K562 (cell line): ENCODE measurements at regions not wholly inside any gene's neighbourhood (a gene's known extent, or its start where the extent isn't known, plus 50 kb on each side); places are given as distances from the start of the nearest gene placed in this dataset.
A peak's percentile ranks its signal among the peaks of the same experiment; 100 is the strongest.

Source experiments
- ATAC-seq: fragments of 200-7000 bp; cut with Tn5 transposase; 3 replicates; pipeline ENCODE4 v1.9.1; 2020; ENCODE audit warnings: moderate library complexity
- BruUV-seq: library from RNA; stranded (reverse); fragments of 400-500 nt; replicated peaks from 2 replicates; lab custom pipeline; 2021; lab: Mats Ljungman, UMichigan
- CTCF ChIA-PET: fragments of 300-600 bp; formaldehyde crosslinking; extraction: SDS; loops from one replicate; lab custom pipeline; 2021; ENCODE audit warnings: low intra/inter-chr PET ratio; lab: Yijun Ruan, JAX
- POLR2A ChIA-PET: fragments of 300-600, 350-650 bp; sonication (Branson Sonifier 250); formaldehyde crosslinking; extraction: SDS; loops from one replicate; lab custom pipeline; 2021; ENCODE audit warnings: antibody characterized with exemption, inconsistent platforms; lab: Yijun Ruan, JAX
- DNase-seq, 4 experiments: peaks; one replicate each; pipeline versions ENCODE4 v3.0.0 to v3.0.0-alpha.2; 2011 to 2018; ENCODE audit warnings: low spot score in 3 of 4, mixed read lengths in 3 of 4; ENCODE audit errors: extremely low read depth in 1 of 4
- FAIRE-seq: peaks from 2 replicates; lab custom pipeline; 2011; peaks lifted over from hg19 to GRCh38; lab: Jason Lieb, UNC
- H2AFZ ChIP-seq: 2 replicates; pipeline ENCODE4 v1.6.0; 2011; ENCODE audit warnings: low read depth, low read length, control low read depth, inconsistent platforms
- H3K27ac ChIP-seq: fragments of 200-600 bp; 3 replicates; pipeline ENCODE4 v1.8.0; 2011; ENCODE audit warnings: low read depth, mild to moderate bottlenecking, control low read depth, inconsistent platforms, low read length, moderate library complexity, mixed read lengths; ENCODE audit errors: extremely low read depth
- H3K27me3 ChIP-seq, 2 experiments: fragments of 300-600 bp in 1 of 2; 2 replicates in 1 of 2; 3 replicates in 1 of 2; pipeline versions ENCODE4 v1.6.0 to v1.8.0; 2011; ENCODE audit warnings: inconsistent platforms in 2 of 2, low read length in 2 of 2, mild to moderate bottlenecking in 1 of 2, mixed read lengths in 1 of 2, moderate library complexity in 1 of 2; ENCODE audit not compliant: control insufficient read depth in 2 of 2, insufficient read depth in 2 of 2
- H3K36me3 ChIP-seq: fragments of 300-600 bp; 3 replicates; pipeline ENCODE4 v1.8.0; 2011; ENCODE audit warnings: mild to moderate bottlenecking, low read length, inconsistent platforms; ENCODE audit not compliant: control insufficient read depth, insufficient read depth
- H3K4me1 ChIP-seq, 2 experiments: fragments of 200-600 bp in 1 of 2; replicated peaks in 1 of 2; 2 replicates in 1 of 2; 3 replicates in 1 of 2; pipeline versions ENCODE4 v1.5.1 to v1.8.0; 2011; ENCODE audit warnings: inconsistent platforms in 2 of 2, low read length in 2 of 2, mild to moderate bottlenecking in 1 of 2, mixed read lengths in 1 of 2, moderate library complexity in 1 of 2; ENCODE audit not compliant: control insufficient read depth in 2 of 2, insufficient read depth in 2 of 2
- H3K4me2 ChIP-seq: 2 replicates; pipeline ENCODE4 v1.6.1; 2011; ENCODE audit warnings: low read length, control low read depth, inconsistent platforms, mixed read lengths; ENCODE audit not compliant: insufficient read depth
- H3K4me3 ChIP-seq: fragments of 200-600 bp; sonication (generic), shearing (Covaris generic); 2 replicates; pipeline ENCODE4 v1.5.1; 2016; ENCODE audit warnings: control low read depth, inconsistent platforms
- H3K79me2 ChIP-seq: fragments of 200-600 bp; 3 replicates; pipeline ENCODE4 v1.8.0; 2011; ENCODE audit warnings: low read length, inconsistent platforms; ENCODE audit not compliant: control insufficient read depth, insufficient read depth
- H3K9ac ChIP-seq, 2 experiments: 2 replicates each; pipeline versions ENCODE4 v1.6.0 to v1.6.1; 2011; ENCODE audit warnings: low read depth in 2 of 2, low read length in 2 of 2, control low read depth in 1 of 2, inconsistent platforms in 1 of 2, mild to moderate bottlenecking in 1 of 2, mixed read lengths in 1 of 2; ENCODE audit not compliant: insufficient read depth in 1 of 2
- H3K9me1 ChIP-seq: one replicate; pipeline ENCODE4 v1.6.0; 2011; ENCODE audit warnings: inconsistent platforms, mild to moderate bottlenecking, low read length, moderate library complexity; ENCODE audit not compliant: control insufficient read depth, insufficient read depth
- H3K9me3 ChIP-seq: replicated peaks from 2 replicates; pipeline ENCODE4 v1.5.1; 2011; ENCODE audit warnings: low read depth, low read length, inconsistent platforms; ENCODE audit not compliant: control insufficient read depth, insufficient read depth
- H4K20me1 ChIP-seq: replicated peaks from 2 replicates; pipeline ENCODE4 v1.6.1; 2011; ENCODE audit warnings: low read length, inconsistent platforms, mixed read lengths; ENCODE audit not compliant: control insufficient read depth, insufficient read depth
- CUX1 ChIP-seq: fragments of 200-800 bp; sonication (Bioruptor generic); IDR thresholded peaks from 2 replicates; pipeline ENCODE4 v1.6.1; 2016; ENCODE audit warnings: missing genetic modification characterization, missing compliant biosample characterization
- KLF13 ChIP-seq: fragments of 450-650 bp; IDR thresholded peaks from 2 replicates; pipeline ENCODE4 v1.6.1; 2016; ENCODE audit warnings: missing genetic modification characterization, low read depth, mild to moderate bottlenecking, missing compliant biosample characterization, moderate library complexity, borderline replicate concordance
- SMARCA5 ChIP-seq: fragments of 450-650 bp; IDR thresholded peaks from 2 replicates; pipeline ENCODE4 v1.6.1; 2016
- SMC3 ChIP-seq: conservative IDR thresholded peaks from 2 replicates; pipeline ENCODE4 v1.6.1; 2011; ENCODE audit warnings: low read depth, low read length, improper control_type of control experiment; ENCODE audit not compliant: insufficient read depth
- ZNF384 ChIP-seq: IDR thresholded peaks from 2 replicates; pipeline ENCODE4 v1.6.1; 2012; ENCODE audit warnings: low read depth, low read length, improper control_type of control experiment
- ZNF707 ChIP-seq: fragments of 250-450 bp; sonication (Bioruptor Pico); conservative IDR thresholded peaks from 2 replicates; pipeline ENCODE4 v1.8.0; 2022; ENCODE audit warnings: inconsistent platforms, mild to moderate bottlenecking, moderate library complexity
- WGBS: fragments of 100-300 bp; shearing (Covaris generic); methylation state at CpG from one replicate; pipeline ENCODE4 v1.1.6; 2016; ENCODE audit warnings: low coverage, mixed read lengths; ENCODE audit not compliant: insufficient coverage; ENCODE audit errors: missing lambda C conversion rate; 5-methylcytosine and 5-hydroxymethylcytosine counted together
- in situ Hi-C: fragments of 300-500 bp; cut with MboI; formaldehyde crosslinking; loops from 4 replicates; pipeline ENCODE4 v1.15.0; 2018; ENCODE audit warnings: inconsistent platforms, mixed read lengths
- intact Hi-C: fragments of 100-400 bp; cut with micrococcal nuclease; formaldehyde crosslinking; loops from 2 replicates; pipeline ENCODE4 v1.14.2; 2022

DNA sequence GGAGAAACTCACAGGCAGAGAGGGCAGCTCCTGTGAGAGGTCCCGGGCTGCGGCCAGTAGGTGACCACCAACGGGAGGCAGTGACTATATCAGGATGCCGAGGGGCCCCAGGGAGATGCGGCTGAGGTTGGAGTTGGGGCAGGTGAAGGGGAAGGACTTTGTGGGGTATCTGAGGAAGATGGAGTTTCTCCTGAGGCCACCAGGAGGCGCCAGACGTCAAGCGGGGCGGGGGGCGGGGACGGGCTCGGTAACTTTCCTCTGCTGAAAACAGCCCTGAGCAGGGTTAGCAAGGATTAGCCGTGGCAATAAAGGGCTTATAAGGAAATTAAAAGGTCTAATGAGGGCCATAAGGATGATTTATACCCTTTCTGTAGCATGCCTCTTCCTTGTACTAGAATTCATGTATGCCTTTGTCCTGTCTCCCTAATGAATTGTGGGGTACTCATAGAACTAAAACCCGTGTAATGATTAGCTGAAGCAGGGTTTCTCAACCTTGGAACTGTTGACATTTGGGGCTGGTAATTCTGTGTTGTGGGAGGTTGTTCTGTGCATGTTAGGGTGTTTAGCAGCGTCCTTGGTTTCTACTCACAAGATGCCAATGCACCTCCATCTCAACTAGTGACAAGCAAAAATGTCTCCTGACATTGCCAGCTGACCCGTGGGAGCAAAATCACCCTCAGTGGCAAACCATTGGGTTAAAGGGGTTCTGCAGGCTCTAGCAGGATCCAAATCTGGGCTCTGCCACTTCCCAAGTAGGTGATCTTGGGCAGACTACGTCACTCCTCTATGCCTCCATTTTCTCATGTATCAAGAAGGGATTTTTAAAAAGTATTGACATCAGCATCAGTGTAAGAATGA is 74.8 kb upstream of the GRIN2A start:
- Histone ChIP-seq H3K4me1 (peaks cover 0 to 6% of the 10 kb centered on the region in 2 experiments; a peak in 3 of 5 replicates), H3K27me3 (peaks cover 9 to 12% of the 10 kb centered on the region in 2 experiments; a peak in 4 of 5 replicates), H2AFZ (peak overlapping the region; percentile 53), H3K36me3 (no peaks in the 10 kb centered on the region), H3K79me2 (no peaks in the 10 kb centered on the region), H3K4me3 (no peak overlapping the region), H3K9ac (no peak overlapping the region), H3K9me3 (no peaks in the 10 kb centered on the region), H3K27ac (no peak overlapping the region), H3K4me2 (no peak overlapping the region), H3K9me1 (no peaks in the 10 kb centered on the region), H4K20me1 (no peaks in the 10 kb centered on the region)
- ChIA-PET CTCF (interaction anchor here (0.6 to 2.4 kb wide), 6 partner anchors 54 to 481 kb away, joined by 3 to 29 read pairs (median 4); no protein-coding TSS in a partner anchor), POLR2A (interaction anchor here (1.0 kb wide), 2 partner anchors 9 to 252 kb away, joined by 3 to 4 read pairs; no protein-coding TSS in a partner anchor)
- peak; percentile 66 to 88 (median 86) for DNase-seq
- no TSS peak for BruUV-seq
- in situ Hi-C loops (loop anchor here (5.0 to 10.0 kb wide), 2 partner anchors 250 to 678 kb away; no protein-coding TSS in a partner anchor), intact Hi-C loops (loop anchor here (1.0 to 10.0 kb wide), 3 partner anchors 58 to 478 kb away; no protein-coding TSS in a partner anchor)
- ATAC-seq = peak; percentile 87
- WGBS = 20% methylated on average over 14 of the region's 17 CpGs
- peak; percentile 40 for FAIRE-seq
- TF ChIP-seq ZNF384 (peak; percentile 25; the same call in 1 of the 2 replicates), SMC3 (peak; percentile 84), KLF13 (tag) (peak; percentile 71), ZNF707 (CRISPR knock-in tag) (peak; percentile 49; the same call in 1 of the 2 replicates), CUX1 (CRISPR knock-in tag) (no peak), SMARCA5 (no peak)
